ENCODE measurements at regions not wholly inside any gene's neighbourhood (a gene's known extent, or its start where the extent isn't known, plus 50 kb on each side); places are given as distances from the start of the nearest gene placed in this dataset.
A peak's percentile ranks its signal among the peaks of the same experiment; 100 is the strongest.

GRCh38 chr1:50292276-50292675, 131.0 kb downstream of the DMRTA2 start:
- DNase-seq = no peak

GRCh38 chr1:50289495-50289894, 133.7 kb downstream of the DMRTA2 start:
- DNase-seq = no peak

- DNase-seq = no peak
These were observed 137.2 kb downstream of the DMRTA2 start for GRCh38 chr1:50285994-50286393.

GRCh38 chr1:50279622-50280330, 143.5 kb downstream of the DMRTA2 start:
- peak; percentile 25 for DNase-seq

- DNase-seq = no peak
These were observed 144.3 kb downstream of the DMRTA2 start for GRCh38 chr1:50278961-50279360.

GRCh38 chr1:50278410-50278809, 144.8 kb downstream of the DMRTA2 start:
- no peak for DNase-seq

GRCh38 chr1:50275566-50275965, 147.7 kb downstream of the DMRTA2 start:
- no peak for DNase-seq

GRCh38 chr1:50272912-50273311, 150.3 kb downstream of the DMRTA2 start:
- no peak for DNase-seq

- DNase-seq = no peak
These were observed 151.2 kb downstream of the DMRTA2 start for GRCh38 chr1:50271968-50272578.

- DNase-seq = no peak
These were observed 151.9 kb downstream of the DMRTA2 start for GRCh38 chr1:50271337-50271736.

- DNase-seq = no peak
These were observed 152.3 kb downstream of the DMRTA2 start for GRCh38 chr1:50270926-50271325.

- no peak for DNase-seq
These were observed 155.2 kb downstream of the DMRTA2 start for GRCh38 chr1:50268049-50268448.

- peak; percentile 65 for DNase-seq
These were observed 156.7 kb downstream of the DMRTA2 start for GRCh38 chr1:50266509-50266908.

- DNase-seq = peak; percentile 57
These were observed 157.1 kb downstream of the ELAVL4 start for GRCh38 chr1:50265790-50266314.

- DNase-seq = no peak
These were observed 155.9 kb downstream of the ELAVL4 start for GRCh38 chr1:50264590-50264989.

GRCh38 chr1:50262436-50262835, 153.7 kb downstream of the ELAVL4 start:
- no peak for DNase-seq

GRCh38 chr1:50261951-50262350, 153.2 kb downstream of the ELAVL4 start:
- DNase-seq = no peak

- DNase-seq = no peak
These were observed 149.4 kb downstream of the ELAVL4 start for GRCh38 chr1:50257940-50258685.

- no peak for DNase-seq
These were observed 148.3 kb downstream of the ELAVL4 start for GRCh38 chr1:50257029-50257428.
